ENCODE measurements at regions not wholly inside any gene's neighbourhood (a gene's known extent, or its start where the extent isn't known, plus 50 kb on each side); places are given as distances from the start of the nearest gene placed in this dataset.
"Not testable (repeated sequence)": the region's sequence is repeated elsewhere in the genome, so short reads cannot be mapped to it uniquely, and the experiment has no call there.

DNA sequence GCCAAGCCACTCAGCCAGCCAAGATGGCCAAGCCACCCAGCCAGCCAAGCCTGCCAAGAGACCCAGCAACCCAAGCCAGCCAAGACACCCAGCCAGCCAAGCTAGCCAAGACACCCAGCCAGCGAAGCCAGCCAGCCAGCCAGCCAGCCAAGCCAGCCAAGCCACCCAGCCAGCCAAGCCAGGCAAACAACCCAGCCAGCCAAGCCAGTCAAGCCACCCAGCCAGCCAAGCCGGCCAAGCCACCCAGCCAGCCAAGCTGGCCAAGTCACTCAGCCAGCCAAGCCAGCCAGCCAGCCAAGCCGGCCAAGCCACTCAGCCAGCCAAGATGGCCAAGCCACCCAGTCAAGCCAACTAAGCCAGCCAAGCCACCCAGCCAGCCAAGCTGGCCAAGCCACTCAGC is 337.5 kb upstream of the PLGLB2 start:
- DNase-seq (ENCODE audit: low spot score), result not testable (repeated sequence)

DNA sequence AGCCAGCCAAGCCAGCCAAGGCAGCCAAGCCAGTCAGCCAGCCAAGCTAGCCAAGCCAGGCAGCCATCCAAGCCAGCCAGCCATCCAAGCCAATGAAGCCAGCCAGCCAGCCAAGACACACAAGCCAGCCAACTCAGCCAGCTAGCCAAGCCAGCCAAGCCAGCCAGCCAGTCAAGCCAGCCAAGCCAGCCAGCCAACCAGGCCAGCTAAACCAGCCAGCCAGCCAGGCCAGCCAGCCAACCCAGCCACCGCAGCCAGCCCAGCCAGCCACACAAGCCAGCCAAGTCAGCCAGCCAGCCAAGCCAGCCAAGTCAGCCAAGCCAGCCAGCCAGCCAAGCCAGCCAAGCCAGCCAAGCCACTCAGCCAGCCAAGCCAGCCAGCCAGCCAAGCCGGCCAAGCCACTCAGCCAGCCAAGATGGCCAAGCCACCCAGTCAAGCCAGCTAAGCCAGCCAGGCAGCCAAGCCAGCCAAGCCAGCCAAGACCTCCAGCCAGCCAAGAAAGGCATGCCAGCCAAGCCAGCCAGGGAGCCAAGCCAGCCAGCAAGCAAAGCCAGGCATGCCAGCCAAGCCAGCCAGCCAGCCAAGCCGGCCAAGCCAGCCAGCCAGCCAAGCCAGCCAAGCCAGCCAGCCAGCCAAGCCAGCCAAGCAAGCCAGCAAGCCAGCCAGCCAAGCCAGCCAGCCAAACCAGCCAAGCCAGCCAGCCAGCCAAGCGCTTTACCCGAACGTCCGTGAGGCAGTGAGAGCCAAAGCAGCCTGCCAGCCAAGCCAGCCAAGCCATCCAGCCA is 335.7 kb upstream of the PLGLB2 start:
- not testable (repeated sequence) for DNase-seq (ENCODE audit: low spot score)

DNA sequence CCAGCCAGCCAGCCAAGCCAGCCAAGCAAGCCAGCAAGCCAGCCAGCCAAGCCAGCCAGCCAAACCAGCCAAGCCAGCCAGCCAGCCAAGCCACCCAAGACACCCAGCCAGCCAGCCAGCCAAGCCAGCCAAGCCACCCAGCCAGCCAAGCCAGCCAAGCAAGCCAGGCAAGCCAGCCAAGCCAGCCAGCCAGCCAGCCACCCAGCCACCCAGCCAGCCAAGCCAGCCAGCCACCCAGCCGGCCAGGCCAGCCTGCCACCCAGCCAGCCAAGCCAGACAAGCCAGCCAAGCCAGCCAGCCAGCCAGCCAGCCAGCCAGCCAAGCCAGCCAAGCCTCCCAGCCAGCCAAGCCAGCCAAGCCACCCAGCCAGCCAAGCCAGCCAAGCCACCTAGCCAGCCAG is 333.6 kb upstream of the PLGLB2 start:
- DNase-seq (ENCODE audit: low spot score), result not testable (repeated sequence)

DNA sequence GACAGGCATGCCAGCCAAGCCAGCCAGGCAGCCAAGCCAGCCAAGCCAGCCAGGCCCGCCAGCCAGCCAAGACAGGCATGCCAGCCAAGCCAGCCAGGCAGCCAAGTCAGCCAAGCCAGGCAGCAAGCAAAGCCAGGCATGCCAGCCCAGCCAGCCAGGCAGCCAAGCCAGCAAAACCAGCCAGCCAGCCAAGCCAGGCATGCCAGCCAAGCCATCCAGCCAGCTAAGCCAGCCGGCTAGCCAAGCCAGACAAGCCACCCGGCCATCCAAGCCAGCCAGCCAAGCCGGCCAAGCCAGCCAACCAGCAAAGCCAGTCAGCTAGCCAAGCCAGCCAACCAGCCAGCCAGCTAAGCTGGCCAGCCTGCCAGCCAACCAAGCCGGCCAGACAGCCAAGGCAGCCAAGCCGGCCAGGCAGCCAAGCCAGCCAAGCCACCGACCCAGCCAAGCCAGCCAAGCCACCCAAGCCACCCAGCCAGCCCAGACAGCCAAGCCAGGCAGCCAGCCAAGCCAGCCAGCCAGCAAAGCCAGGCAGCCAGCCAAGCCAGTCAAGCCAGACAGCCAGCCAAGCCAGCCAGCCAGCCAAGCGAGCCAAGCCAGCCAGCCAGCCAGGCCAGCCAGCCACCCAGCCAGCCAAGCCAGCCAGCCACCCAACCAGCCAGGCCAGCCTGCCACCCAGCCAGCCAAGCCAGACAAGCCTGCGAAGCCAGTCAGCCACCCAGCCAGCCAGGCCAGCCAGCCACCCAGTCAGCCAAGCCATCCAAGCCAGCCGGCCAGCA is 332.9 kb upstream of the PLGLB2 start:
- DNase-seq (ENCODE audit: low spot score), result not testable (repeated sequence)

DNA sequence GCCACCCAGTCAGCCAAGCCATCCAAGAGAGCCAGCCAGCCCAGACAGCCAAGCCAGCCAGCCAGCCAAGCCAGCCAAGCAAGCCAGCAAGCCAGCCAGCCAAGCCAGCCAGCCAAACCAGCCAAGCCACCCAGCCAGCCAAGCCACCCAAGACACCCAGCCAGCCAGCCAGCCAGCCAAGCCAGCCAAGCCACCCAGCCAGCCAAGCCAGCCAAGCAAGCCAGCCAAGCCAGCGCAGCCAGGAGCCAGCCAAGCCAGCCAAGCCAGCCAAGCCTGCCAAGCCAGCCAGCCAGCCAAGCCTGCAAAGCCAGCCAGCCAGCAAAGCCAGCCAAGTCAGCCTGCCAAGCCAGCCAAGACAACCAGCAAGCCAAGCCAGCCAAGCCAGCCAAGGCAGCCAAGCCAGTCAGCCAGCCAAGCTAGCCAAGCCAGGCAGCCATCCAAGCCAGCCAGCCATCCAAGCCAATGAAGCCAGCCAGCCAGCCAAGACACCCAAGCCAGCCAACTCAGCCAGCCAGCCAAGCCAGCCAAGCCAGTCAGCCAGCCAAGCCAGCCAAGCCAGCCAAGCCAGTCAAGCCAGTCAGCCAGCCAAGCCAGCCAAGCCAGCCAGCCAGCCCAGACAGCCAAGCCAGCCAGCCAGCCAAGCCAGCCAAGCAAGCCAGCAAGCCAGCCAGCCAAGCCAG is 332.2 kb upstream of the PLGLB2 start:
- DNase-seq (ENCODE audit: low spot score), result not testable (repeated sequence)

DNA sequence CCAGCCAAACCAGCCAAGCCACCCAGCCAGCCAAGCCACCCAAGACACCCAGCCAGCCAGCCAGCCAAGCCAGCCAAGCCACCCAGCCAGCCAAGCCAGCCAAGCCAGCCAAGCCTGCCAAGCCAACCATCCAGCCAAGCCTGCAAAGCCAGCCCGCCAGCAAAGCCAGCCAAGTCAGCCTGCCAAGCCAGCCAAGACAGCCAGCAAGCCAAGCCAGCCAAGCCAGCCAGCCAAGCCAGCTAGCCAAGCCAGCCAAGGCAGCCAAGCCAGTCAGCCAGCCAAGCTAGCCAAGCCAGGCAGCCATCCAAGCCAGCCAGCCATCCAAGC is 331.7 kb upstream of the PLGLB2 start:
- DNase-seq (ENCODE audit: low spot score), result not testable (repeated sequence)

DNA sequence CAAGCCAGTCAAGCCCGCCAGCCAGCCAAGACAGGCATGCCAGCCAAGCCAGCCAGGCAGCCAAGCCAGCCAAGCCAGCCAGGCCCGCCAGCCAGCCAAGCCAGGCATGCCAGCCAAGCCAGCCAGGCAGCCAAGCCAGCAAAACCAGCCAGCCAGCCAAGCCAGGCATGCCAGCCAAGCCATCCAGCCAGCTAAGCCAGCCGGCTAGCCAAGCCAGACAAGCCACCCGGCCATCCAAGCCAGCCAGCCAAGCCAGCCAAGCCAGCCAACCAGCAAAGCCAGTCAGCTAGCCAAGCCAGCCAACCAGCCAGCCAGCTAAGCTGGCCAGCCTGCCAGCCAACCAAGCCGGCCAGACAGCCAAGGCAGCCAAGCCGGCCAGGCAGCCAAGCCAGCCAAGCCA is 330.7 kb upstream of the PLGLB2 start:
- not testable (repeated sequence) for DNase-seq (ENCODE audit: low spot score)

DNA sequence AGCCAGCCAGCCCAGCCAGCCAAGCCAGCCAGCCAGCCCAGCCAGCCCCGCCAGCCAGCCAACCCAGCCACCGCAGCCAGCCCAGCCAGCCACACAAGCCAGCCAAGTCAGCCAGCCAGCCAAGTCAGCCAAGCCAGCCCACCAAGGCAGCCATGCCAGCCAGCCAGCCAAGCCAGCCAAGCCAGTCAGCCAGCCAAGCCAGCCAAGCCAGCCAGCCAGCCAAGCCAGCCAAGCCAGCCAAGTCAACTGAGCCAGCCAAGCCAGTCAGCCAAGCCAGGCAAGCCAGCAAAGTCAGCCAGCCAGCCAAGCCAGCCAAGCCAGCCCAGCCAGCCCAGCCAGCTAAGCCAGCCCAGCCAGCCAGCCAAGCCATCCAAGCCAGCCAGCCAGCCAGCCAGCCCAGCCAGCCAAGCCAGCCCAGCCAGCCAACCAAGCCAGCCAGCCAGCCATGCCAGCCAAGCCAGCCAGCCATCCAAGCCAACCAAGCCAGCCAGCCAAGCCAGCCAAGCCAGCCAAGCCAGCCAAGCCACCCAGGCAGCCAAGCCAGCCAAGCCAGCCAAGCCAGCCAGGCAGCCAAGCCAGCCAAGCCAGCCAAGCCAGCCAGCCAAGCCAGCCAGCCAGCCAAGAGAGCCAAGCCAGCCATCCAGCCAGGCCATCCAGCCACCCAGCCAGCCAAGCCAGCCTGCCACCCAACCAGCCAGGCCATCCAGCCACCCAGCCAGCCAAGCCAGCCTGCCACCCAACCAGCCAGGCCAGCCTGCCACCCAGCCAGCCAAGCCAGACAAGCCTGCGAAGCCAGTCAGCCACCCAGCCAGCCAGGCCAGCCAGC is 329.9 kb upstream of the PLGLB2 start:
- not testable (repeated sequence) for DNase-seq (ENCODE audit: low spot score)

DNA sequence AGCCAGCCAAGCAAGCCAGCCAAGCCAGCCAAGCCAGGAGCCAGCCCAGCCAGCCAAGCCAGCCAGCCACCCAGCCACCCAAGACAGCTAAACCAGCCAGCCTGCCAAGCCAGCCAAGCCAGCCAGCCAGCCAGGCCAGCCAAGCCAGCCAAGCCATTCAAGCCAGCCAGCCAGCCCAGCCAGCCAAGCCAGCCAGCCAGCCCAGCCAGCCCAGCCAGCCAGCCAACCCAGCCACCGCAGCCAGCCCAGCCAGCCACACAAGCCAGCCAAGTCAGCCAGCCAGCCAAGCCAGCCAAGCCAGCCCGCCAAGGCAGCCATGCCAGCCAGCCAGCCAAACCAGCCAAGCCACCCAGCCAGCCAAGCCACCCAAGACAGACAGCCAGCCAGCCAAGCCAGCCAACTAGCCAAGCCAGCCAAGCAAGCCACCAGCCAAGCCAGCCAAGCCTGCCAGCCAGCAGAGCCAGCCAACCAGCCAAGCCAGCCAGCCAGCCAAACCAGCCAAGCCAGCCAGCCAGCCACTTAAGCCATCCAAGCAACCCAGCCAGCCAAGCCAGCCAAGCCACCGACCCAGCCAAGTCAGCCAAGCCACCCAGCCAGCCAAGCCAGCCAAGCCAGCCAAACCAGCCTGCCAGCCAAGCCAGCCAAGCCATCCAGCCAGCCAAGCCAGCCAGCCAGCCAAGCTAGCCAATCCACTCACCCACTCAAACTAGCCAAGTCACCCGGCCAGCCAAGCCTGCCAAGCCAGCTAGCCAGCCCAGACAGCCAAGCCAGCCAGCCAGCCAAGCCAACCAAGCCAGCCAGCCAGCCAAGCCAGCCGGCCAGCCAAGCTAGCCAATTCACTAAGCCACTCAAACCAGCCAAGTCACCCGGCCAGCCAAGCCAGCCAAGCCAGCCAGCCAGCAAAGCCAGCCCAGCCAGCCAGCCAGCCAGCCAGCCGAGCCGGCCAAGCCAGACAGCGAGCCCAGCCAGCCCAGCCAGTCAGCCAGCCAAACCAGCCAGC is 328.8 kb upstream of the PLGLB2 start:
- DNase-seq (ENCODE audit: low spot score), result not testable (repeated sequence)

DNA sequence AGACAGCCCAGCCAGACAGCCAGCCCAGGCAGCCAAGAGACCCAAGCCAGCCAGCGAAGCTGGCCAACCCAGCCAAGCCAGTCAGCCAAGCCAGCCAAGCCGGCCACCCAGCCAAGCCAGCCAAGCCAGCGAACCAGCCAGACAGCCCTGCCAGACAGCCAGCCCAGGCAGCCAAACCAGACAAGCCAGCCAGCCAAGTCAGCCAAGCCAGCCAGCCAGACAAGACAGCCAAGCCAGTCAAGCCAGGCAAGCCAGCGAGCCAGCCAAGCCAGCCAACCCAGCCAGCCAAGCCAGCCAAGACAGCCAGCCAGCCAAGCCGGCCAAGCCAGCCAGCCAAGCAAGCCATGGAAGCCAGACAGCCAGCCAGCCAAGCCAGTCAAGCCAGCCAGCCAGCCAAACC is 327.9 kb upstream of the PLGLB2 start:
- DNase-seq (ENCODE audit: low spot score), result not testable (repeated sequence)

DNA sequence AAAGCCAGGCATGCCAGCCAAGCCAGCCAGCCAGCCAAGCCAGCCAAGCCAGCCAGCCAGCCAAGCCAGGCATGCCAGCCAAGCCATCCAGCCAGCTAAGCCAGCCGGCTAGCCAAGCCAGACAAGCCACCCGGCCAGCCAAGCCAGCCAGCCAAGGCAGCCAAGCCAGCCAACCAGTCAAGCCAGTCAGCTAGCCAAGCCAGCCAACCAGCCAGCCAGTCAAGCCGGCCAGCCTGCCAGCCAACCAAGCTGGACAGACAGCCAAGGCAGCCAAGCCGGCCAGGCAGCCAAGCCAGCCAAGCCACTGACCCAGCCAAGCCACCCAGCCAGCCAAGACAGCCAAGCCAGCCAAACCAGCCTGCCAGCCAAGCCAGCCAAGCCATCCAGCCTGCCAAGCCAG is 326.9 kb upstream of the PLGLB2 start:
- not testable (repeated sequence) for DNase-seq (ENCODE audit: low spot score)

DNA sequence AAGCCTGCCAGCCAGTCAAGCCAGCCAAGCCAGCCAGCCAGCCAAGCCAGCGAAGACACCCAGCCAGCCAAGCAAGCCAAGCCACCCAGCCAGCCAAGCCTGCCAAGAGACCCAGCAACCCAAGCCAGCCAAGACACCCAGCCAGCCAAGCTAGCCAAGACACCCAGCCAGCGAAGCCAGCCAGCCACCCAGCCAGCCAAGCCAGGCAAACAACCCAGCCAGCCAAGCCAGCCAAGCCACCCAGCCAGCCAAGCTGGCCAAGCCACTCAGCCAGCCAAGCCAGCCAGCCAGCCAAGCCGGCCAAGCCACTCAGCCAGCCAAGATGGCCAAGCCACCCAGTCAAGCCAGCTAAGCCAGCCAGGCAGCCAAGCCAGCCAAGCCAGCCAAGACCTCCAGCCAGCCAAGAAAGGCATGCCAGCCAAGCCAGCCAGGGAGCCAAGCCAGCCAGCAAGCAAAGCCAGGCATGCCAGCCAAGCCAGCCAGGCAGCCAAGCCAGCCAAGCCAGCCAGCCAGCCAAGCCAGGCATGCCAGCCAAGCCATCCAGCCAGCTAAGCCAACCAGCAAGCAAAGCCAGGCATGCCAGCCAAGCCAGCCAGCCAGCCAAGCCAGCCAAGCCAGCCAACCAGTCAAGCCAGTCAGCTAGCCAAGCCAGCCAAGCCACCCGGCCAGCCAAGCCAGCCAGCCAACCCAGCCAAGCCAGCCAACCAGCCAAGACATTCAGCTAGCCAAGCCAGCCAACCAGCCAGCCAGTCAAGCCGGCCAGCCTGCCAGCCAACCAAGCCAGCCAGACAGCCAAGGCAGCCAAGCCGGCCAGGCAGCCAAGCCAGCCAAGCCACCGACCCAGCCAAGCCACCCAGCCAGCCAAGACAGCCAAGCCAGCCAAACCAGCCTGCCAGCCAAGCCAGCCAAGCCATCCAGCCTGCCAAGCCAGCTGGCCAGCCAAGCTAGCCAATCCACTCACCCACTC is 323.8 kb upstream of the PLGLB2 start:
- DNase-seq (ENCODE audit: low spot score), result not testable (repeated sequence)

DNA sequence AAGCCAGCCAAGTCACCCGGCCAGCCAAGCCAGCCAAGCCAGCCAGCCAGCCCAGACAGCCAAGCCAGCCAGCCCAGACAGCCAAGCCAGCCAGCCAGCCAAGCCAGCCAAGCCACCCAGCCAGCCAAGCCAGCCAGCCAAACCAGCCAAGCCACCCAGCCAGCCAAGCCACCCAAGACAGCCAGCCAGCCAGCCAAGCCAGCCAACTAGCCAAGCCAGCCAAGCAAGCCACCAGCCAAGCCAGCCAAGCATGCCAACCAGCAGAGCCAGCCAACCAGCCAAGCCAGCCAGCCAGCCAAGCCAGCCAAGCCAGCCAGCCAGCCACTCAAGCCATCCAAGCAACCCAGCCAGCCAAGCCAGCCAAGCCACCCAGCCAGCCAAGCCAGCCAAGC is 323.1 kb upstream of the PLGLB2 start:
- DNase-seq (ENCODE audit: low spot score), result not testable (repeated sequence)

DNA sequence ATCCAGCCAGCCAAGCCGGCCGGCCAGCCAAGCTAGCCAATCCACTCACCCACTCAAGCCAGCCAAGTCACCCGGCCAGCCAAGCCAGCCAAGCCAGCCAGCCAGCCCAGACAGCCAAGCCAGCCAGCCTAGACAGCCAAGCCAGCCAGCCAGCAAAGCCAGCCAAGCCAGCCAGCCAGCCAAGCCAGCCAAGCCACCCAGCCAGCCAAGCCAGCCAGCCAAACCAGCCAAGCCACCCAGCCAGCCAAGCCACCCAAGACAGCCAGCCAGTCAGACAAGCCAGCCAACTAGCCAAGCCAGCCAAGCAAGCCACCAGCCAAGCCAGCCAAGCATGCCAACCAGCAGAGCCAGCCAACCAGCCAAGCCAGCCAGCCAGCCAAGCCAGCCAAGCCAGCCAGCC is 322.7 kb upstream of the PLGLB2 start:
- not testable (repeated sequence) for DNase-seq (ENCODE audit: low spot score)

DNA sequence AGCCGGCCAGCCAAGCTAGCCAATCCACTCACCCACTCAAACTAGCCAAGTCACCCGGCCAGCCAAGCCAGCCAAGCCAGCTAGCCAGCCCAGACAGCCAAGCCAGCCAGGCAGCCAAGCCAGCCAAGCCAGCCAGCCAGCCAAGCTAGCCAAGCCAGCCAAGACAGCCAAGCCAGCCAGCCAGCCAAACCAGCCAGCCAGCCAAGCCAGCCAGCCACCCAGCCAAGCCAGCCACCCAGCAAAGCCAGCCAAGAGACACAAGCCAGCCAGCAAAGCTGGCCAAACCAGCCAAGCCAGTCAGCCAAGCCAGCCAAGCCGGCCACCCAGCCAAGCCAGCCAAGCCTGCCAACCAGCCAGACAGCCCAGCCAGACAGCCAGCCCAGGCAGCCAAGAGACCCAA is 322.2 kb upstream of the PLGLB2 start:
- DNase-seq (ENCODE audit: low spot score), result not testable (repeated sequence)

DNA sequence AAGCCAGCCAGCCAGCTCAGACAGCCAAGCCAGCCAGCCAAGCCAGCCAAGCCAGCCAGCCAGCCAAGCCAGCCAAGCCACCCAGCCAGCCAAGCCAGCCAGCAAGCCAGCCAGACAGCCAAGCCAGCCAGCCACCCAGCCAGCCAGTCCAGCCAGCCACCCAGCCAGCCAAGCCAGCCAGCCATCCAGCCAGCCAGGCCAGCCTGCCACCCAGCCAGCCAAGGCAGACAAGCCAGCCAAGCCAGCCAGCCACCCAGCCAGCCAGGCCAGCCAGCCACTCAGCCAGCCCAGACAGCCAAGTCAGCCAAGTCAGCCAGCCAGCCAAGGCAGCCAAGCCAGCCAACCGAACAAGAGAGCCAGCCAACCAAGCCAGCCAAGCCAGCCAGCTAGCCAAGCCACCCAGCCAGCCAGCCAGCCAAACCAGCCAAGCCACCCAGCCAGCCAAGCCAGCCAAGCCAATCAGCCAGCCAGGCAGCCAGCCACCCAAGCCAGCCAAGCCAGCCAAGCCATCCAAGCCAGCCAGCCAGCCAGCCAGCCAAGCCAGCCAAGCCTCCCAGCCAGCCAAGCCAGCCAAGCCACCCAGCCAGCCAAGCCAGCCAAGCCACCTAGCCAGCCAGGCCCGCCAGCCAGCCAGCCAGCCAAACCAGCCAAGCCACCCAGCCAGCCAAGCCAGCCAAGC is 319.3 kb upstream of the PLGLB2 start:
- not testable (repeated sequence) for DNase-seq (ENCODE audit: low spot score)

DNA sequence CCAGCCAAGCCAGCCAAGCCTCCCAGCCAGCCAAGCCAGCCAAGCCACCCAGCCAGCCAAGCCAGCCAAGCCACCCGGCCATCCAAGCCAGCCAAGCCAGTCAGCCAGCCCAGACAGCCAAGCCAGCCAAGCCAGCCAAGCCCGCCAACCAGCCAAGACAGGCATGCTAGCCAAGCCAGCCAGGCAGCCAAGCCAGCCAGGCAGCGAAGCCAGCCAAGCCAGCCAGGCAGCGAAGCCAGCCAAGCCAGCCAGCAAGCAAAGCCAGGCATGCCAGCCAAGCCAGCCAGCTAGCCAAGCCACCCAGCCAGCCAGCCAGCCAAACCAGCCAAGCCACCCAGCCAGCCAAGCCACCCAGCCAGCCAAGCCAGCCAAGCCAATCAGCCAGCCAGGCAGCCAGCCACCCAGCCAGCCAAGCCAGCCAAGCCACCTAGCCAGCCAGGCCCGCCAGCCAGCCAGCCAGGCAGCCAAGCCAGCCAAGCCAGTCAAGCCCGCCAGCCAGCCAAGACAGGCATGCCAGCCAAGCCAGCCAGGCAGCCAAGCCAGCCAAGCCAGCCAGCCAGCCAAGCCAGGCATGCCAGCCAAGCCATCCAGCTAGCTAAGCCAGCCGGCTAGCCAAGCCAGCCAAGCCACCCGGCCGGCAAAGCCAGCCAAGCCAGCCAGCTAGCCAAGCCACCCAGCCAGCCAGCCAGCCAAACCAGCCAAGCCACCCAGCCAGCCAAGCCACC is 318.5 kb upstream of the PLGLB2 start:
- DNase-seq (ENCODE audit: low spot score), result not testable (repeated sequence)

DNA sequence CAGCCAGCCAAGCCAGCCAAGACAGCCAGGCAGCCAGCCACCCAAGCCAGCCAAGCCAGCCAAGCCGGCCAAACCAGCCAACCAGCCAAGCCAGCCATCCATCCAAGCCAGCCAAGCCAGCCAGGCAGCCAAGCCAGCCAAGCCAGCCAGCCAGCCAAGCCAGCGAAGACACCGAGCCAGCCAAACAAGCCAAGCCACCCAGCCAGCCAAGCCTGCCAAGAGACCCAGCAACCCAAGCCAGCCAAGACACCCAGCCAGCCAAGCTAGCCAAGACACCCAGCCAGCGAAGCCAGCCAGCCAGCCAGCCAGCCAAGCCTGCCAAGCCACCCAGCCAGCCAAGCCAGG is 318.0 kb upstream of the PLGLB2 start:
- not testable (repeated sequence) for DNase-seq (ENCODE audit: low spot score)
